ENCODE measurements at regions not wholly inside any gene's neighbourhood (a gene's known extent, or its start where the extent isn't known, plus 50 kb on each side); places are given as distances from the start of the nearest gene placed in this dataset.

DNA sequence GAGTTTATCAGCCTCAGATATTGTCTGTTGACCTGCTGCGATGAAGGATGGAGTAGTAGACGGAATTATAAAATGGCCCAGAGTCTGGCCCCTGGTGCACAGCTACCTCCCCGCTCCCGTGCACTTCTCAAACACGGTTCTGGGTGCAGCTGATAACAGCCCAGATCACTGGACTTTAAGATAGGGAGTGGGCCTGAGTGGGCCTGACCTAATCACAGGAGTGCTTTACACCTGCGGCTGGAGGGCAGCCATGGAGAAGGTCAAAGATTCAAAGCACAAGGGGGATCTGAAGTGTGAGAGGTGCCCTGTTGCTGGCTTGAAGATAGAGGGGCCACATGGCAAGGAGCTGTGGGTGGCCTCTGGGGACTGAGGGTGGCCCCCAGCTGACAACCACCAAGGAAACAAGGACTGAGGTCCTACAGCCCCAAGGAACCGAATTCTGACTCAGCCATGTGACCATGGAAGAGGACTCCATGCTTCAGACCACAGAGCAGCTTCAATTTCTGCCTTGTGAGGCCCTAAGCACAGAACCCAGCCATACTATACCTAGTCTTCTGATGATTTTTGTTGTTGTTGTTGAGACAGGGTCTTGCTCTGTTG lies 113.4 kb downstream of the ZNF664 start:
- TF ChIP-seq CTCF (IDR thresholded peaks at IDR 0.05), result no peak
- no peak for TF ChIP-seq EP300 (IDR thresholded peaks at IDR 0.05)

Measured in tibial nerve (tissue), 4 donors.